ENCODE measurements at regions not wholly inside any gene's neighbourhood (a gene's known extent, or its start where the extent isn't known, plus 50 kb on each side); places are given as distances from the start of the nearest gene placed in this dataset.

GRCh38 chr21:39088031-39088370, 95.2 kb downstream of the PSMG1 start:
- TF ChIP-seq POLR2A (IDR thresholded peaks at IDR 0.05) (no peak), POLR2AphosphoS5 (IDR thresholded peaks at IDR 0.05) (no peak), CTCF (IDR thresholded peaks at IDR 0.05) (no peak)

Measured in sigmoid colon (tissue), 4 donors.